NK-92 (cell line): ENCODE measurements at regions not wholly inside any gene's neighbourhood (a gene's known extent, or its start where the extent isn't known, plus 50 kb on each side); places are given as distances from the start of the nearest gene placed in this dataset.
"Not testable (repeated sequence)": the region's sequence is repeated elsewhere in the genome, so short reads cannot be mapped to it uniquely, and the experiment has no call there.

Experiments used
- DNase-seq: peaks from one replicate; lab custom pipeline; 2025; ENCODE audit not compliant: unreplicated experiment; lab: John Stamatoyannopoulos, UW

DNA sequence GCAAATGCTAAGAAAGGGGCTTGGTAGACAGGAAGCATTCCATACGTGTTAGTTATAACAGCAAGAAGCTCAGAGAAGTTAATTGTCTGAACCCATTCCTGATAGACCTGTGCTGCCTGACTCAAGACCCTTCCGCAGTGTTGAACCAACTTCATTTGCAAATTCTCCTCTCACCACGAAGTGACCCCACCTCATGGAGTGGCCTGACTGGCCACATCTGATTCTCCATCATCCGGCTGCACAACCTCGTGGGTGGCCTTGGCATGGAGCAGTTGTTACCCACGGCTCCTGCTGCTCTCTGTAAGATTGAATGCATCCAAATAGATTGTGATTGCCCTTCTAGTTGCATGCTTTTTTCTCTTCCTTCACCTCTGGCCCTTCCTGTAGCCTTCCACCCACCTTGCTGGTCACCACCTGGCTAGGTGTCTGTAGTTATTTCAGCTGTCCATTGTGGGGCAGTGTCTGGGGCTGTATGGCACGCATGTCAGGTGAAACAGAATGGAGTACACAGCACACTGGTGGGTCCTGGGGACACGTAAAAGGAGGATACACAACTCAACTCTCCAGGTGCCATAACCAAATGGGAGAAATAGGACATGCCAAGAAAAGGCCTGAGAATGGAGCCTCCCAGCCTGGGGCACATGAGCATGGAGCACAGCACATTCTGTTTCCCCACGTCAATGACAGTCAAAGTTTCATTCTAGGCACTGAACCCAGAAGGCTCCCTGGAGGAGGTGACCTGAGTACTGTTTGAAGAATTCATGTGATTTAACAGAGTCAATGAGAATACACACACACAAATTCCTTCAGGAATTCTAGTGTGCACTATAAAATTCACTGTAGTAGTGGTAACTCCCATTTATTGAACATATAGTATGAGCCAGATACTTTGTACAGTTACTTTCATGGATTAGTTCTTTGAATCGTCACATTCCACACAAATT, 70.5 kb upstream of the PTCH1 start:
- no peak for DNase-seq

DNA sequence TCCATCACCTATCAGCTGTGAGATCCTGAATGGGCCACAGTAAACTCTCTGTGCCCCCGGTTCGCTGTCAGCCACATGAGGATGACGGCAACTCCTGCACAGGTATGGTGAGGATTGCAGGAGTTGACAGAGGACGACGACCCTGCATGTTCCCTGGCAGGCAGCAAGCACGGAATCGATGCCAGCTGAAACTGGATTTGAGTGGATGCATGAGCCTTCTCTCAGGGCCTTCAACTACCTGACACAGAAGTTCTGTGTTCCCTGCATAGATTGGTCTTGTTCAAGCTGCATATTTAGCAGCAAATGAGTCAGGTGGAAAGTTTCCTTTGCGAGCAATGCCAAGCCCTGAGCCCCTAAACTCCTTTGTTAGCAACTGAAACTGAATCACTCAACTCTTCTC, 69.6 kb upstream of the PTCH1 start:
- no peak for DNase-seq

DNA sequence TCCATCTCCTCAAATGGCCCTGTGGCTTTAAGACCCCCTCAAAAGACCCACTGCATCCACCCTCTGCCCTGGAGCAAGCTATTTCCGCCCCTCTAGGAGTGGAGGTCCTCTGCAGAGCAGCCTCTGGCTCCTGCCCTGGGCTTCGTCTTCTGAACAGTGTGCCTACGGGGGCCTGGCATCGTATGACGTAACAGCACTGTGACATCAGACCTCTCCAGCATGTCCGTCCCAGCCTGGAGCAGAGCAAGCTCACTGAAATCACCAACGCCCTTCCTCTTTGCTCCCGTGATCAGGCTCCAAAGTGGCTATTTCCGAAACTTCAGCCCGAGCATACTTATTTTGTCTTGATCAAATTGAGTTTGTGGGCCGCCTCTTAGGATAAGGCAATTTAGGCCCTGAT, 69.1 kb upstream of the PTCH1 start:
- DNase-seq, result no peak

DNA sequence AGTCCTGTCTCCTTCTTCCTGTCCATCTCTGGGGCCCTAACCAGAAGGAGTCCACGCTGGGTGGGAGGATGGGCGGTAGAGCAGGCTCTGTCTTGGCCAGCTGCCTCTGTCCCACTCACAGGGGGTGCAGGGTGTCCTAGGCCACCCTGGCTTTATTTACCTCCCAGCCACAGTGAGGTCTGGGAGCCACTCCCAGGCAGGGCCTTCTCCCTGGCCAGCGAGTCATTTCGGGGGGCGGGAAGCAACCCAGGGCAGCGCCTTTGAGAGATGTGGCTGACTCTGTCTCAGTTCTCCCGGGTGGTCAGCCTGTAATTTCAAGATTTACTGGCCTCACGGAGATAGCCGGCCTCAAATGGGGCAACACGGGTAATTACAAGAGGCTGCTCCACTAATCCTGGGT, 67.4 kb upstream of the PTCH1 start:
- DNase-seq, result no peak

DNA sequence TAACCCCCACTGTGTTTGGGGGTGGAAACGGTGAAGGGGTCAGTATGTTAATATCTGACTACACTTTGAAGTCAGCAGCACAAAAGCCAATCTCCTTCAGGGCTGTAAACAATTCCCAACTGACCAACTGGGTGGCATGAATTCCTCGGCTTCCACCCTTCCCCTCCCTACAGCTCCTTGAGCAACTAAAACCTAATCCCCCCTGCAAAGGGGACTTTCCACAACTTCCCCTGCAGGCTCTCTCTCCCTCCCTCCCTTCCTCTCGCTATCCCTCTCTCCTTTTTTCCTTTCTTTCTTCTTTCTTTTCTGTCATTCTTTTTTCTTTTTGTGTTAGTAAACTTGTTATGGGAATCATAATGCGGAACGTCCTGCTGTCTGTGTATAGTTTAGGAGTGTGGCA, 65.1 kb upstream of the PTCH1 start:
- no peak for DNase-seq

DNA sequence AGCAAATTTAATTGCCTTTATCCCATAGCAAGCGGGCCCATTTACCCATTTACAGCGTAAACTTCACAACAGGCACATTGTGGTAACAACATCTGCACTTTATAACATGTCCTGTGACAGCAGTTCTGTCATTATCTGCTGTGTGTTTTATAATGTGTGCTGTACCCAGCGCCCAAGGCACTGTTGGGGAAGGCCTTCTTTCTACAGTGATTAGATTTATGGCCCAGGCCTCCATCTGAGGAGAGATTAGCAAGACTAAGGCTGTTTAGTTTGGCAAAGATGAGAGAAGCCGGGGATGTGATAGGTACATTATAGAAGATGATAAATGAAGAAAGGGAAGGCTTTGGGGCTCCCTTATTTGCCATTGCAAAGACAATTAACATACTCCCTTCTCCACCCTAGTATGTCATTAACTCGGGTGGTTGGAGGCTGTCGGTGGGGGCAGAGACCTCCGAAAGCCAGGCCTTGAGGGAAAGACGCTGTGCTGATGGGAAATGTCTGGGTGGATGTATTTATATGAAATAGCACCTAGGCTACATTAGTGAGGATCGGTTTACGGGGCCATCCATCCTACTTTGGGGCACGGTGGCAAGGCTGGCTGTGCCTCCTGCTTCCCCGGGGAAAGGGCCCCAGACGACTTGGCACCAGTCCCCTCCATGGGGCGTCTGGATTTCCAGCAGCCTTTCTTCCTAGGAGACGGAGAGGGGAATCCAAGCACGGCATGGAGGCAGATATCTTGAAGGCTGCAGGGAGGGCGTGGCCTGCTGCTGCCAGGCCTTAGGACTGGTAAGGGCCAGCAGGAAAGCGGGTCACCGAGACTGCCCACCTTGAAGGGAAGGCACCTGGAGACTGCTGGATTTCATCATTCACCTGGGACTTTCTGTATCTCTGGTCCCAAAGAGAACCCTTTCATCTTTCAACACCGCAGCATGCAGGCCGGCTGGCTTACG, 64.3 kb upstream of the PTCH1 start:
- no peak for DNase-seq

DNA sequence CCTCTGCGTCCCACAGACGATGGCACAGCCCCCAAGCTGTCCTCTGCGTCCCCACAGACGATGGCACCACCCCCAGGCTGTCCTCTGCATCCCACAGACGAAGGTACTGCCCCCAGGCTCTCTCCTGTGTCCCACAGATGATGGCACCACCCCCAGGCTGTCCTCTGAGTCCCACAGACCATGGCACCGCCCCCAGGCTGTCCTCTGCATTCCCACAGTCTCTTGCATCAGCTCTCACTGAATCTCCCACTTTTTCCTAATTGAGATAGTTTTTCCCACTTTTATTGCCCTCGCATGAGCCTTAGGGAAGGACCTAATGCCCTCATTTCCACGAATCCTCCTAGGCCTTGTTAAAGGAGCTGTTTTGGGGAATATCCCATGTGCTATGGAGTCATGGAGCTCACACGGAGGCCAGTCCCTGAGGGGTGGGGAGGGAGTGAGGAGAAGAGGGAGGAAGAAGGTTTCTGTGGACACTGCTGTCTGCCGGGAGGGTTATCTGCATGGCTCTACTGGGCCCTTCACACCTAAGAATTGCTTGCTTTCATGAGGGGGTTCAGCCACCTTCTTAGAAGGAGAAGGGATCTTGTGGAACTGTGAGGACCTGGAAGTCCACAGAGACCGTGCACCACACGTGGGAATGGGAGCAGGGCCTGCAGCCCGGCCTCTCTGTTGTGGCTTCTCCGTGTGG, 58.2 kb upstream of the PTCH1 start:
- no peak for DNase-seq

DNA sequence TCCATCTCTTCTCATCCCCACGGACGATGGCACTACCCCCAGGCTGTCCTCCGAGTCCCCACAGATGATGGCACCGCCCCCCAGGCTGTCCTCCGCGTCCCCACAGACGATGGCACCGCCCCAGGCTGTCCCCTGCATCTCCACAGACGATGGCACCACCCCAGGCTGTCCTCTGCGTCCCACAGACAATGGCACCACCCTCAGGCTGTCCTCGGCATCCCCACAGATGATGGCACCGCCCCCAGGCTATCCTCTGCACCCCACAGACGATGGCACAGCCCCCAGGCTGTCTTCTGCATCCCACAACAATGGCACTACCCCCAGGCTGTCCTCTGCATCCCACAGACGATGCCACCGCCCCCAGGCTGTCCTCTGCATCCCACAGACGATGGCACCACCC, 57.4 kb upstream of the PTCH1 start:
- no peak for DNase-seq

DNA sequence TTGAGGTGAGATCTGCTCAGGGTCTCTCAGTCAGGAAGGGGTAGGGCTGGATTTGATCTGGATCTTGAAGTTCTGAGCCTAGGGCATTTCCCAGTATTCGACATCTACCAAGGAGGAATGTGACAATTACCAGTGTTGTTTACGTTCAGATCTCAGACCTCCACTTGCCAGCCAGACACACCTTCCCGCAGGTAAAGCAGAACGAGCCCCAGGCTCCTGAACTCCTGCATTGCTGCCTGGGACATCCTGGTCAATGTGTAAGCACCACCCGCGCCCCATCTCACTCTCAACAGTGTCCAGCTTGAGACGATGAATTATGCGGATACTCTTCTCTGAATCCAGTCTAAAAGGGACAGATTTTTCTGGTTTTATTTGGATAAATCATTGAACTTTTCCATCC, 56.7 kb upstream of the PTCH1 start:
- no peak for DNase-seq

DNA sequence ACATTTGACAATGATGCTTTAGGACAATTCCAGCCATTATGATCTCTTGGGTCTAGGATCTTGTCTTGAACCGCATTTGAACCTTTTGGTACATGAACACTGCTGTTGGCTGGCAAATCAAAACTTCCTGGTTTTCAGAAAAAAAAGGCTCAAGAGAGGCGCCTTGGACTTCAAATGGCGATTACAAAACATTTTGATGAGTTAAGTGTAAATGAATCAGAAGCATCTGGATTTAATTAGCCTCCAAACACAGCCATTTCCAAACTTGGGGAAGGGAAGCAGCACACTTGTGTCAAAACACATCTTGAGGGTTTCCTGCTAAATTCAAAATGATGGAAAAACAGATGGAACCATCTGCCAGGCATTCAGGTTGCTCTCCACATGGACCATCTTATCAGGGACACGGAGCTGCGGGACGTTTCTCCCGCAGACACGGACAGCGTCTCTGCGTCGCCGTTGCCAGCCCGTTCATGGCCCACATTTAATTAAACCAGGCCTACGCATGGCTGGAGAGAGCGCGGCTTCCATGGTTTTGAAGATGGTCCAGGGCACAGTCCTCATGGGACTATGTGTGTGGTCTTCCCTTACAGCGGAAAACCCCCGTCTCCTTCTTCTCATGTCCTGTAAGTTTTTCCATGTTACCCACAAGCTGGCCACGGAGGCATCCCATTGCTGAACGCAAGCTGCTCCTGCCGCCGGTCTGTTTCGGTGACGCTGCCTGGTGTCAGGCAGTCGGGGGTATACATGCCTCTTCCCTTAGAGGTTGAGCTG, 55.8 kb upstream of the PTCH1 start:
- no peak for DNase-seq

DNA sequence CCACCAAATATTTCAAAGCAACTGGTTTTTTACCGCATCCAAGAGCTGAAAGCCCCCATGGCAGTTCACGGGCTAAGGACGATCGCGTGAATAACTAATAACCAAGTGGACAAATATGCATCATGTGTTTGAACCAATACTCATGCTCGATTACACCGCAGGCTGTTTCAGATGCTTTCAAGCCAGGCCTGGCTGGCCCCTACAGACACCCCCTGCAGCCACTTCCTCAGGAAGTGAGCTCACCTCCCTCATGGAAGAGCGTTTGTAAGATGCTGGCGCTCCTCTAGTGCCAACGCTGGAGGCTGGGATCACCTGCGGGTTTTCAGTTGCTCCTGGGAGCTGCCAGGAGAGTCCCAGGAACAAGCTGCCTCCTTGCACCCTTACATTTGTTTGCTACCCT, 53.9 kb upstream of the PTCH1 start:
- DNase-seq, result no peak

DNA sequence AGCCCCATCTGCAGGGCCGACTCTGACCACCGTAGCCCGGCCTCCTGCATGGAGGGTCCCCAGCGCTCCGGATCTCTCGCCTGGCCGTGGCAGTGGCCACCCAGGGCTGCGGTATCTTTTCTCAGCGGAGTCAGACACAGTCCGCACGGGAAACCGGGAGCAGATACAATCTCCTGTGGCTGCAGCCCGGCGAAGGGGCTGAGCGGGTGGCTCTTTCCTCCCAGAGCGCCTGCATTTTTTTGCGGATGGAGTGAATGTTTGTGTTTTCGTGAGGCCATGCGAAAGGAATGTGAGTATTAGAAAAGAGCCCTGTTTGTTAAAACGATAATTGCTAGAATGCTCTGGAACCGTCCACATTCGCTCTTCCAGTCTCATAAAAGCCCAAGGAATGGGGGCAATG, 53.4 kb upstream of the PTCH1 start:
- no peak for DNase-seq

DNA sequence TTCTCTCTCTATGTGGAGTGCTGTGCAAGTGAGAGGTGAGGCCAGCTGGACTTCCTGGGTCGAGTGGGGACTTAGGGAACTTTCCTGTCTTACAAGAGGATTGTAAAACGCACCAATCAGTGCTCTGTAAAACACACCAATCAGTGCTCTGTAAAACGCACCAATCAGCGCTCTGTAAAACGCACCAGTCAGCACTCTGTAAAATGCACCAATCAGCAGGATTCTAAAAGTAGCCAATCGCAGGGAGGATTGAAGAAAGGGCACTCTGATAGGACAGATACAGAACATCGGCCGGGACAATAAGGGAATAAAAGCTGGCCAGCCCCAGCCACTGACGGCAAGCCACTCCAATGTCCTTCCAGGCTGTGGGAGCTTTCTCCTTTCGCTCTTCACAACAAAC, 52.0 kb upstream of the PTCH1 start:
- not testable (repeated sequence) for DNase-seq
